ENCODE measurements at regions not wholly inside any gene's neighbourhood (a gene's known extent, or its start where the extent isn't known, plus 50 kb on each side); places are given as distances from the start of the nearest gene placed in this dataset.
"Not testable (repeated sequence)": the region's sequence is repeated elsewhere in the genome, so short reads cannot be mapped to it uniquely, and the experiment has no call there.

DNA sequence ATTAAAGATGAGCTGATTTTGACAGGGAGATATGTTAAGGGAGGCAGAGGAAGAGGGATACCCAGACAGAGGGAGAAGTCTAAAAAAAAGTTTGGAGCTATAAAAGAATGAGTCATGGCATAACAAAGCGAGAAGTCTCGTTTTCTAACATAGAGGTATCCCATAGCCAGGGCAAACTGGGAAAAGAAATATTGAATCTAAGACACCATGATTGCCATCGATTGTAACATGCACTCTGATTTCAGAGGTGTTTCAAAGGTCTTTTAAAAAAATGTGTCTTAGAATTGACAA is 110.7 kb downstream of the MDH1 start:
- intact Hi-C loops (cut with DNase I; ENCODE audit: low total_unique reads) = no loop called here
- Histone ChIP-seq H3K4me3 (no peak overlapping the region), H3K4me1 (peaks cover 0 to 14% (median 3%) of the 10 kb centered on the region in 6 donors), H3K36me3 (no peaks in the 10 kb centered on the region), H3K27ac (no peak overlapping the region), H3K27me3 (replicated peaks in 1 of 7) (no peaks in the 10 kb centered on the region), H3K9me3 (peaks cover 0 to 2% (median 0%) of the 10 kb centered on the region in 8 donors)
- TF ChIP-seq, protein P1, sequence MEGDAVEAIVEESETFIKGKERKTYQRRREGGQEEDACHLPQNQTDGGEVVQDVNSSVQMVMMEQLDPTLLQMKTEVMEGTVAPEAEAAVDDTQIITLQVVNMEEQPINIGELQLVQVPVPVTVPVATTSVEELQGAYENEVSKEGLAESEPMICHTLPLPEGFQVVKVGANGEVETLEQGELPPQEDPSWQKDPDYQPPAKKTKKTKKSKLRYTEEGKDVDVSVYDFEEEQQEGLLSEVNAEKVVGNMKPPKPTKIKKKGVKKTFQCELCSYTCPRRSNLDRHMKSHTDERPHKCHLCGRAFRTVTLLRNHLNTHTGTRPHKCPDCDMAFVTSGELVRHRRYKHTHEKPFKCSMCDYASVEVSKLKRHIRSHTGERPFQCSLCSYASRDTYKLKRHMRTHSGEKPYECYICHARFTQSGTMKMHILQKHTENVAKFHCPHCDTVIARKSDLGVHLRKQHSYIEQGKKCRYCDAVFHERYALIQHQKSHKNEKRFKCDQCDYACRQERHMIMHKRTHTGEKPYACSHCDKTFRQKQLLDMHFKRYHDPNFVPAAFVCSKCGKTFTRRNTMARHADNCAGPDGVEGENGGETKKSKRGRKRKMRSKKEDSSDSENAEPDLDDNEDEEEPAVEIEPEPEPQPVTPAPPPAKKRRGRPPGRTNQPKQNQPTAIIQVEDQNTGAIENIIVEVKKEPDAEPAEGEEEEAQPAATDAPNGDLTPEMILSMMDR (IDR thresholded peaks at IDR 0.05 in 8 of 11, conservative IDR thresholded peaks at IDR 0.05 in 3 of 11) = no peak
- TF ChIP-seq POLR2AphosphoS5 (IDR thresholded peaks at IDR 0.05) = no peak
- no peak for TF ChIP-seq POLR2A (IDR thresholded peaks at IDR 0.05)
- DNase-seq = no peak
- WGBS, 5 donors = 88 to 94% (median 91%) methylated on average over 3 of the region's 3 CpGs

DNA sequence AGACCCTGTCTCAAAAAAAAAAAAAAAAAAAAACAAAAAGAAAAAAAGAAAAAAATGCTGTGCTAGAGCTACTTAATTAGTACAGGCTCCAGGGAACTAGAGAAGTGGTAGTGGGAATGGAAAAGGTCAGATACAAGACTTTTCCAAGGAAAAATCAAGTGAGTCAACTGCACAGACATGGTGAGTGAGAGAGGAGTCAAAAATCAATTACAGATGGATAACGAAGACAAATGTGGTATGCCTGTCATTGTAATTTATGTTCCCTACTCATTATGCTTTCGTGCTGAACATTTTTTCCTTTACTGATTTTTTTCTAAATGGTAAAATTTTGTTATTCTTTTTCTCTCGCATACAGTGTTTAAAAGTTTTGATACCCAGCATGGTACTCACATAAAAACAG is 111.5 kb downstream of the MDH1 start:
- peaks cover 0 to 2% (median 0%) of the 10 kb centered on the region in 8 donors for H3K9me3 ChIP-seq
- TF ChIP-seq, protein P1 (IDR thresholded peaks at IDR 0.05 in 8 of 11, conservative IDR thresholded peaks at IDR 0.05 in 3 of 11) = no peak
- TF ChIP-seq POLR2A (IDR thresholded peaks at IDR 0.05) (no peak), POLR2AphosphoS5 (IDR thresholded peaks at IDR 0.05) (no peak)
- H3K4me3 ChIP-seq = no peak overlapping the region
- intact Hi-C loops (cut with DNase I; ENCODE audit: low total_unique reads) = no loop called here
- 90 to 95% (median 92%) methylated on average over 3 of the region's 3 CpGs for WGBS, 5 donors
- peaks cover 0 to 14% (median 3%) of the 10 kb centered on the region in 6 donors for H3K4me1 ChIP-seq
- H3K36me3 ChIP-seq = no peaks in the 10 kb centered on the region
- no peak for DNase-seq
- no peak overlapping the region for H3K27ac ChIP-seq
- no peaks in the 10 kb centered on the region for H3K27me3 ChIP-seq (replicated peaks in 1 of 7)

DNA sequence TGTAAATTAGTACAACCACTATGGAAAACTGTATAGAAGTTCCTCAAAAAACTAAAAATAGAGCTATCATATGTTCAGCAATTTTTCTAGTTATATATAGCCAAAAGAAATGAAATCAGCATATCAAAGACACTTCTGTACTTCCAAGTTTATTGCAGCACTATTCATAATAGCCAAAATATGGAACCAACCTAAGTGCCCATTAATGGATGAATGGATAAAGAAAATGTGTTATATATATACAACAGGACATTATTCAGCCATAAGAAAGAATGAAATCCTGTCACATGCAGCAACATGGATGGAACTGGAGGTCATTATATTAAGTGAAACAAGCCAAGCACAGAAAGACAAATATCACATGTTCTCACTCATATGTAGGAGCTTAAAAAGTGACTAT is 112.6 kb downstream of the MDH1 start:
- H3K27me3 ChIP-seq (replicated peaks in 1 of 7) = no peaks in the 10 kb centered on the region
- no peak overlapping the region for H3K27ac ChIP-seq
- no peak overlapping the region for H3K4me3 ChIP-seq
- TF ChIP-seq POLR2AphosphoS5 (IDR thresholded peaks at IDR 0.05) = no peak
- TF ChIP-seq POLR2A (IDR thresholded peaks at IDR 0.05) = no peak
- TF ChIP-seq, protein P1 (IDR thresholded peaks at IDR 0.05 in 8 of 11, conservative IDR thresholded peaks at IDR 0.05 in 3 of 11) = no peak
- intact Hi-C loops (cut with DNase I; ENCODE audit: low total_unique reads) = no loop called here
- DNase-seq = no peak
- H3K36me3 ChIP-seq = no peaks in the 10 kb centered on the region
- H3K9me3 ChIP-seq = peaks cover 0 to 2% (median 0%) of the 10 kb centered on the region in 8 donors
- peaks cover 0 to 14% (median 3%) of the 10 kb centered on the region in 6 donors for H3K4me1 ChIP-seq

DNA sequence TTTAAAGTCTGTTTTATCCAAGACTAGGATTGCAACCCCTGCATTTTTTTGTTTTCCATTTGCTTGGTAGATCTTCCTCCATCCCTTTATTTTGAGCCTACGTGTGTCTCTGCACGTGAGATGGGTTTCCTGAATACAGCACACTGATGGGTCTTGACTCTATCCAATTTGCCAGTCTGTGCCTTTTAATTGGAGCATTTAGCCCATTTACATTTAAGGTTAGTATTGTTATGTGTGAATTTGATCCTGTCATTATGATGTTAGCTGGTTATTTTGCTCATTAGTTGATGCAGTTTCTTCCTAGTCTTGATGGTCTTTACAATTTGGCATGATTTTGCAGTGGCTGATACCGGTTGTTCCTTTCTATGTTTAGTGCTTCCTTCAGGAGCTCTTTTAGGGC is 117.3 kb downstream of the MDH1 start:
- H3K9me3 ChIP-seq = not testable (repeated sequence)
- 86 to 100% (median 96%) methylated on average over 3 of the region's 3 CpGs for WGBS, 5 donors

GRCh38 chr2:63710732-63711131 is 122.0 kb downstream of the MDH1 start:
- H3K4me3 ChIP-seq = no peak overlapping the region
- no peaks in the 10 kb centered on the region for H3K4me1 ChIP-seq
- H3K27me3 ChIP-seq (replicated peaks in 1 of 7) = no peaks in the 10 kb centered on the region
- intact Hi-C loops (cut with DNase I; ENCODE audit: low total_unique reads) = no loop called here
- H3K9me3 ChIP-seq = no peaks in the 10 kb centered on the region
- no peaks in the 10 kb centered on the region for H3K36me3 ChIP-seq
- DNase-seq = no peak
- TF ChIP-seq POLR2AphosphoS5 (IDR thresholded peaks at IDR 0.05) (no peak), POLR2A (IDR thresholded peaks at IDR 0.05) (no peak)
- TF ChIP-seq, protein P1 (IDR thresholded peaks at IDR 0.05 in 8 of 11, conservative IDR thresholded peaks at IDR 0.05 in 3 of 11) = no peak
- no peak overlapping the region for H3K27ac ChIP-seq
- 77 to 92% (median 80%) methylated on average over 1 of the region's 1 CpG for whole genome bisulfite sequencing, 5 donors

More for the DNA sequence above, 117.3 kb downstream of the MDH1 start:
- H3K36me3 ChIP-seq; H3K27ac ChIP-seq; H3K27me3 ChIP-seq (replicated peaks in 1 of 7); H3K4me1 ChIP-seq; intact Hi-C loops (cut with DNase I; ENCODE audit: low total_unique reads); H3K4me3 ChIP-seq; DNase-seq: not testable (repeated sequence)
